Chondrocyte (in vitro differentiated cells): ENCODE measurements at regions not wholly inside any gene's neighbourhood (a gene's known extent, or its start where the extent isn't known, plus 50 kb on each side); places are given as distances from the start of the nearest gene placed in this dataset.

ENCODE experiments used
- DNase-seq: peaks from one replicate; pipeline ENCODE4 v3.0.0; 2021; ENCODE audit warnings: mixed read lengths, low spot score
- H3K27ac Mint-ChIP-seq: one replicate; pipeline ENCODE4 v1.8.0; 2021; ENCODE audit warnings: mild to moderate bottlenecking, moderate library complexity, mixed read lengths; ENCODE audit not compliant: unreplicated experiment
- H3K27me3 Mint-ChIP-seq: 2 replicates; pipeline ENCODE4 v1.8.0; 2021; ENCODE audit warnings: low read depth, mixed read lengths
- H3K36me3 Mint-ChIP-seq: 2 replicates; pipeline ENCODE4 v1.8.0; 2021; ENCODE audit warnings: low read depth, mixed read lengths
- H3K4me1 Mint-ChIP-seq: 2 replicates; pipeline ENCODE4 v1.8.0; 2021; ENCODE audit warnings: low read depth, mild to moderate bottlenecking, mixed read lengths
- H3K4me3 Mint-ChIP-seq: one replicate; pipeline ENCODE4 v1.8.0; 2021; ENCODE audit warnings: mild to moderate bottlenecking, moderate library complexity, mixed read lengths; ENCODE audit not compliant: unreplicated experiment
- H3K9me3 Mint-ChIP-seq: 2 replicates; pipeline ENCODE4 v1.8.0; 2021; ENCODE audit warnings: low read depth, mixed read lengths
- TF ChIP-seq, protein P1 (sequence below): fragments of 200-600 bp; sonication (generic); IDR thresholded peaks from 2 replicates; pipeline ENCODE4 v1.5.0; 2021; ENCODE audit warnings: antibody characterized with exemption, mild to moderate bottlenecking, moderate library complexity

DNA sequence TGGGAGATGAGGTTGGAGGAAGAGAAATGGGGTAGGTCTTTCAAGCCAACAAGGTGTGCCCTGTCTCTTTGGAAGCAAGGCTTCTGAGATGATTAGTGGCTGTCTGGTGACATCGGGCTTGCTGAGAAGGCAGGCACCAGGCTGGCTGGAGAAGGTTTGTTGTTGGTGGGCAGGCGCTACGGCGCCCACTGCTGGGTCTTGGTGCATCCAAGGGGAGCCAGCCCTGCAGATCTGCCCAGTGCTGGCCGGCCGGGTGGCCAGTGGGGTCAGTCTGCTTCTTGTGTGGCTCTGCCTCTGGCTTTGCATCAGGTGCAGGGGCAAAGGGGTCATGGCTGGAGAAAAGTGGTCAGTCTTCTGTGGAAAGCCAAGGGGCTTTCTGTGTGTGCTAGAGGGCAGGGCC, 126.2 kb downstream of the TLR5 start:
- TF ChIP-seq, protein P1, sequence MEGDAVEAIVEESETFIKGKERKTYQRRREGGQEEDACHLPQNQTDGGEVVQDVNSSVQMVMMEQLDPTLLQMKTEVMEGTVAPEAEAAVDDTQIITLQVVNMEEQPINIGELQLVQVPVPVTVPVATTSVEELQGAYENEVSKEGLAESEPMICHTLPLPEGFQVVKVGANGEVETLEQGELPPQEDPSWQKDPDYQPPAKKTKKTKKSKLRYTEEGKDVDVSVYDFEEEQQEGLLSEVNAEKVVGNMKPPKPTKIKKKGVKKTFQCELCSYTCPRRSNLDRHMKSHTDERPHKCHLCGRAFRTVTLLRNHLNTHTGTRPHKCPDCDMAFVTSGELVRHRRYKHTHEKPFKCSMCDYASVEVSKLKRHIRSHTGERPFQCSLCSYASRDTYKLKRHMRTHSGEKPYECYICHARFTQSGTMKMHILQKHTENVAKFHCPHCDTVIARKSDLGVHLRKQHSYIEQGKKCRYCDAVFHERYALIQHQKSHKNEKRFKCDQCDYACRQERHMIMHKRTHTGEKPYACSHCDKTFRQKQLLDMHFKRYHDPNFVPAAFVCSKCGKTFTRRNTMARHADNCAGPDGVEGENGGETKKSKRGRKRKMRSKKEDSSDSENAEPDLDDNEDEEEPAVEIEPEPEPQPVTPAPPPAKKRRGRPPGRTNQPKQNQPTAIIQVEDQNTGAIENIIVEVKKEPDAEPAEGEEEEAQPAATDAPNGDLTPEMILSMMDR: no peak
- no peak for DNase-seq
- Mint-ChIP-seq H3K4me1 (no peaks in the 10 kb centered on the region), H3K27ac (no peak overlapping the region), H3K4me3 (no peak overlapping the region), H3K9me3 (no peaks in the 10 kb centered on the region), H3K27me3 (peaks cover 2% of the 10 kb centered on the region), H3K36me3 (no peaks in the 10 kb centered on the region)

DNA sequence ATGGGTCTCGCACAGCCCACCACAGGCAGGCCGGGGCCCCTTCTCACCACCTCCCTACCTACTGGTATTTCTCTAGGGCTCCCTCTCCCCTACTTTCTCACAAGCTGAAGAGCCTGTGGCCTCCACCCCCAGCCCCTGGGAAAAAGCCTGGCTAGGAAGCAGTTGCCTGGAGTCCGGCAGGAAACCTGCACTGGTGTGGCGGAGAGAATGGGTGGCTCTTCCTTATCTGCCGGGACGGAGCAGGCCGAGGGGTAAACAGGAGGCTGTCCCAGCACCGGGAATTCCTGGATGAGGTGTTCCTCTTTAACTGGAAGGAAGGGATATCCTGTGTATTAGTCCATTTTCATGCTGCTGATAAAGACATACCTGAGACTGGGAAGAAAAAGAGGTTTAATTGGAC, 125.8 kb downstream of the TLR5 start:
- no peak for DNase-seq
- no peaks in the 10 kb centered on the region for H3K9me3 Mint-ChIP-seq
- no peaks in the 10 kb centered on the region for H3K36me3 Mint-ChIP-seq
- peaks cover 4% of the 10 kb centered on the region for H3K27me3 Mint-ChIP-seq
- H3K4me1 Mint-ChIP-seq: no peaks in the 10 kb centered on the region
- TF ChIP-seq, protein P1: no peak
- H3K4me3 Mint-ChIP-seq: no peak overlapping the region
- H3K27ac Mint-ChIP-seq: no peak overlapping the region

DNA sequence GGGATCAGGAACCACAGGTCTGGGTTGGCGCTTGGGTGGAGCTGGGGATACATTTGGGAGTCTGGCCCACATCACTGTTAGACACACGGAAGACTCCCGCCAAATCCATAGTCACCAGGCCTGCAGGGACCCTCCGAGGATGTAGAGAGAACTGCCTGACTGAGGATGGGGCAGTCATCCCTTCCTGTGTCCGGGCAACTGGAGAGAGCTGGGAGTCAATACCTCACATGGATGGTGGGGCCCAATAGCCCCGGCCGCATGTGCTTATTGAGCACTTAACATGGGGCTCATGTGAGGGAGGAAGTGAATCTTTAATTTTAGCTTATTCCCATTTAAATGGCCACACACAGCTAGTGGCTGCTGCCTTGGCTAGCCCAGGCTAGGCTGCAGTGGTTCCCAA, 124.5 kb downstream of the TLR5 start:
- TF ChIP-seq, protein P1: no peak
- H3K27me3 Mint-ChIP-seq: peaks cover 2% of the 10 kb centered on the region
- peaks cover 6% of the 10 kb centered on the region for H3K4me1 Mint-ChIP-seq
- H3K36me3 Mint-ChIP-seq: no peaks in the 10 kb centered on the region
- no peak for DNase-seq
- H3K27ac Mint-ChIP-seq: no peak overlapping the region
- H3K4me3 Mint-ChIP-seq: no peak overlapping the region
- H3K9me3 Mint-ChIP-seq: no peaks in the 10 kb centered on the region

DNA sequence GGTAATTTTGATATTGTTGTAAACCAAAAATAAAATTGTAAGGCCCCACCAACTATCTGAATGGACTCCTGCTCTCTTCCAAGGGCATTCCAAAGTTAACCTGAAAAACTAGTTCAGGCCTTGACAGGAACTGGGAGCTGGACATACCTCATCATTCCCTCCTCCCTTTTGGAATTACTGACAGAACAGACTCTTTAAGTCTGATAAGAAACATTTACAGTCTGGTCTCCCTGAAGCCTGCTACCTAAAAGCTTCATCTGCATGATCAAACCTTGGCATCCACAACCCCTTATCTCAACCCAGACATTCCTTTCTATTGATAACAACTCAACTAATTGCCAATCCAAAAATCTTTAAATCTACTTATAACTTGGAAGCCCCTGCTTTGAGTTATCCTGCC, 123.8 kb downstream of the TLR5 start:
- H3K9me3 Mint-ChIP-seq: no peaks in the 10 kb centered on the region
- DNase-seq: no peak
- peaks cover 2% of the 10 kb centered on the region for H3K27me3 Mint-ChIP-seq
- H3K27ac Mint-ChIP-seq: no peak overlapping the region
- TF ChIP-seq, protein P1: no peak
- no peaks in the 10 kb centered on the region for H3K36me3 Mint-ChIP-seq
- H3K4me3 Mint-ChIP-seq: no peak overlapping the region
- H3K4me1 Mint-ChIP-seq: peaks cover 6% of the 10 kb centered on the region

DNA sequence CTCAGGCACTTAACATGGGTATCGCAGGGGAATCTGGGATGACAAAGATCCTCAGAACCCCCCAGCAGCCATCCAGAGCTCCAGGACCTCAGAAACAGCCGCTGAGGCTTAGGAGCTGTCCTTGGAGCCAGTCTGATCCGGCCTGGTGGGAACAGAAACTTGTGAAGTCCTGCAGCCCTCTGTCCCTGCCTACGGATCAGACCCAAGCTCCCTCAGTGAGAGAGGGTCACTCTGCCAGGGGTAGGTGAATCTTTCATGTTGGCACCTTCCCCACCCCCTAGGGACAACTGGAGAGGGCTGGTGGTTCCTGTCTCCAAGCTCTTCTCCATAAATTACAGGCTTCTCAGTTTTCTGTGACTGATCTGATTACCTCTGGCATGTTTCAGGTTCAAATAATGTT, 122.3 kb downstream of the TLR5 start:
- Mint-ChIP-seq H3K4me3 (no peak overlapping the region), H3K4me1 (peaks cover 13% of the 10 kb centered on the region), H3K27me3 (peaks cover 2% of the 10 kb centered on the region), H3K27ac (no peak overlapping the region), H3K36me3 (no peaks in the 10 kb centered on the region), H3K9me3 (no peaks in the 10 kb centered on the region)
- TF ChIP-seq, protein P1: no peak
- DNase-seq: no peak
